Bronchial epithelial cell (primary cell): ENCODE measurements at regions not wholly inside any gene's neighbourhood (a gene's known extent, or its start where the extent isn't known, plus 50 kb on each side); places are given as distances from the start of the nearest gene placed in this dataset.
A peak's percentile ranks its signal among the peaks of the same experiment; 100 is the strongest.

ENCODE experiments used
- DNase-seq: peaks from one replicate; pipeline ENCODE4 v3.0.0-alpha.2; 2010; ENCODE audit warnings: low read depth
- FAIRE-seq: peaks from 2 replicates; lab custom pipeline; 2011; peaks lifted over from hg19 to GRCh38; lab: Jason Lieb, UNC
- H3K27me3 ChIP-seq: 2 replicates; pipeline ENCODE4 v1.5.1; 2011; ENCODE audit warnings: low read length; ENCODE audit not compliant: control insufficient read depth, insufficient read depth
- H3K36me3 ChIP-seq: 2 replicates; pipeline ENCODE4 v1.5.1; 2011; ENCODE audit warnings: low read length; ENCODE audit not compliant: control insufficient read depth, insufficient read depth
- H3K4me3 ChIP-seq: 2 replicates; pipeline ENCODE4 v1.5.1; 2011; ENCODE audit warnings: mild to moderate bottlenecking, low read depth, low read length, control low read depth
- TF ChIP-seq, protein P1 (sequence below): IDR thresholded peaks from 2 replicates; pipeline ENCODE4 v1.5.1; 2011; ENCODE audit warnings: mild to moderate bottlenecking, moderate library complexity, low read length, control low read depth, inconsistent platforms; ENCODE audit not compliant: insufficient read depth, severe bottlenecking

DNA sequence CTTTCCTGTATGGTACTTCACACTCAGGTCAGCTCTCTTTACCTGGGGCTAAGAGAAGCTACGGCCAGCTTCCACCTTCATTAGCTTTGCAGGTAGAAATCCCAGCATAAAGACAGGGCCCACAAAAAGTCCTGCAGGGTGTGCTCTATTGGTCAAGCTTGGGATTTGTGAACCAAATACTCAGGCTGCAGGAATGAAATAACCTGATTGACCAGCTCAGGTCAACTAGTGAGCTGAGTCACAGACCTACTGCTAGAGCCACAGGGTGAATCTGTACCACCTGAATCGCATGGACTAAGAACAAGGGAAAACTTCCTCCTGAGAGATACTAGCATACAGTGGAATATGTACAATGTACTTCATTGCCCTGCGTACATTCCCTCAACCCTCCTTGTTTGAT, 172.2 kb downstream of the HHIP start:
- Histone ChIP-seq H3K27me3 (no peaks in the 10 kb centered on the region), H3K4me3 (no peak overlapping the region), H3K36me3 (no peaks in the 10 kb centered on the region)
- TF ChIP-seq, protein P1, sequence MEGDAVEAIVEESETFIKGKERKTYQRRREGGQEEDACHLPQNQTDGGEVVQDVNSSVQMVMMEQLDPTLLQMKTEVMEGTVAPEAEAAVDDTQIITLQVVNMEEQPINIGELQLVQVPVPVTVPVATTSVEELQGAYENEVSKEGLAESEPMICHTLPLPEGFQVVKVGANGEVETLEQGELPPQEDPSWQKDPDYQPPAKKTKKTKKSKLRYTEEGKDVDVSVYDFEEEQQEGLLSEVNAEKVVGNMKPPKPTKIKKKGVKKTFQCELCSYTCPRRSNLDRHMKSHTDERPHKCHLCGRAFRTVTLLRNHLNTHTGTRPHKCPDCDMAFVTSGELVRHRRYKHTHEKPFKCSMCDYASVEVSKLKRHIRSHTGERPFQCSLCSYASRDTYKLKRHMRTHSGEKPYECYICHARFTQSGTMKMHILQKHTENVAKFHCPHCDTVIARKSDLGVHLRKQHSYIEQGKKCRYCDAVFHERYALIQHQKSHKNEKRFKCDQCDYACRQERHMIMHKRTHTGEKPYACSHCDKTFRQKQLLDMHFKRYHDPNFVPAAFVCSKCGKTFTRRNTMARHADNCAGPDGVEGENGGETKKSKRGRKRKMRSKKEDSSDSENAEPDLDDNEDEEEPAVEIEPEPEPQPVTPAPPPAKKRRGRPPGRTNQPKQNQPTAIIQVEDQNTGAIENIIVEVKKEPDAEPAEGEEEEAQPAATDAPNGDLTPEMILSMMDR, result no peak
- DNase-seq, result peak; percentile 22
- no peak for FAIRE-seq

DNA sequence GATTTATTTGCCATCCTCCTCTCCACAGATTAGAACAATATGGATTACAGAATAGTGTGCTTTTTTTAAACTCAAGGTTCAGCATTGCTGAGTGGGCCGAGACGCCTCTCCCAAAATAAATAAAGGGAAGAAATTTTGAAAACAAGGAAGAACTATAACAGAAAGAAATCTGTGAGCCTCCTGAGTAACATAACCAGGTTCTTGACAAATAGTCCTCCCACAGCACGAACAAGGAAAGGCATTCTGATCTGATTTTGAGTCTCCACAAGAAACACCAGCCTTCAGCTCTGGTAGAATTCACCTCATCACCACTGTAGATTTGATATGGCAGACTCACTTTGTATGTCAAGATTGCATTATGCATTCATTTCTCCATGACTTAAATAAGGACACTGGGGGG, 173.6 kb downstream of the HHIP start:
- H3K4me3 ChIP-seq, result no peak overlapping the region
- H3K27me3 ChIP-seq, result no peaks in the 10 kb centered on the region
- TF ChIP-seq, protein P1, result no peak
- H3K36me3 ChIP-seq, result no peaks in the 10 kb centered on the region
- no peak for FAIRE-seq
- no peak for DNase-seq

DNA sequence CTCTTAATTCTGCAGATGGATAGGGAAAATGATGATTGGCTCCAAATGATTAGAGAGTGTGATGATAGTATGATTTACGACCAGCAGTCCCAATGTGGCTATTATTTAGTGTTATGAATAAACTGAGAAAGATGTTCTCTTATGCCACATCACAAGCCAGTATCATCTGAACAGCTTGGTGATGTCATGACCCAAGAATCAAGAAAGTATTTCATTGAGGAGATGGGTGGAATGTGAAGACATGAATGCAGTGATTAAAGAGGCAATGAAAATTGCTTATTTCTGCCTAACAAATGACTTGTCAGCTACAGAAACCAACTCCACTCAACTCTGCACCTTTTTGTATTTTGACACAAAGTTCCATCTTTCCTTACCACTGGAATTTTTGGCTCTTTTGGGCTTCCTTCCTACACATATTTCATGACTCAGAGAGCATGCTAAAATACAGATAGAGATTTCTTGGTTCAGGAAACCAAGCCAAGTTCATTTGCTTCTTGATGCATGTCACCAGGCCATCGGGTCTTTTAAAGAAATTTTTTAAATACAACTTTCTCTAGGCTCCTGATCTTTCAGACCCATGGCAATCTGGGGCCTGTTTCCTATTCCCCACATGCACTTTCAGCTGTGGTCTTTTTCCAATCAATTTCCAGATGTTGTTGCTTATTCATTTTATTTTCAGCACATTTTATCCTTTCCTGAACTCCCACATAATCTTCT, 174.2 kb downstream of the HHIP start:
- TF ChIP-seq, protein P1, result no peak
- DNase-seq, result no peak
- Histone ChIP-seq H3K36me3 (no peaks in the 10 kb centered on the region), H3K4me3 (no peak overlapping the region), H3K27me3 (no peaks in the 10 kb centered on the region)
- no peak for FAIRE-seq

DNA sequence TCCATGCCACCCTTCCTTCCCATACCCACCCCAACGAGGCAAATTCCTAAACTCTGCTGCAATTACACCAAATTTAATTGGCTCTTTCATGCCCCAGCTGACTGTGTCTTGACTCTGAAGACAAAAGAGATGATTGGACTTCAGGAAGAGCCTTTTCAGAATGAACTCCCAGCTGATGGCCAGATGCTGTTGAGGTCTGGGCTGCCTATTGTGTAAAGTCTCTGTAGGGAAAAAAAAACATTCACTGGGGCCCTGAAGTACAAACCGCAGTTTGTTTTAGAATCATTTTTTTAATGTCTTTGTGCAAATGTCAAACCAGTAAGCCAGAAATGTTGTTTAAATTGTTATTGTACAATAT, 174.8 kb downstream of the HHIP start:
- TF ChIP-seq, protein P1, result no peak
- DNase-seq (no peak), FAIRE-seq (no peak)
- H3K27me3 ChIP-seq, result no peaks in the 10 kb centered on the region
- no peaks in the 10 kb centered on the region for H3K36me3 ChIP-seq
- no peak overlapping the region for H3K4me3 ChIP-seq

DNA sequence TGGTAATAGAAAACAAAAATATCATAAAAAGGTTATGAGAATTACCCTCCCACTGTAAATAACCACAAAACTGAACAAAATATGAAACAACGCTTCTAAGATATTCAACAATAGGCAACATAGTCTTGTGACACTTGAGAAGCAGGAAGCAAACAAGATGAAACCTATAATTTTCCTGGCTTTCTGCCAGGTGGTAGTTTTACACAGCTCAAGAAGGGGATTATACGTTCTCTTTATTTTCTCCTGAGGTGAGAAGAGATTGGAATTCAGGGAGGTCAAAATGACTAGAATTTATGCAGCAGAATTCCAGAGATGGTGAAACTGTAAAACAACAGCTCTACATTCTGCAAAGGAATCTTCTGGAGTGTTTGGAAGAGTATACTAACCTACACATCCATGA, 186.0 kb downstream of the HHIP start:
- FAIRE-seq, result no peak
- H3K4me3 ChIP-seq, result no peak overlapping the region
- no peaks in the 10 kb centered on the region for H3K36me3 ChIP-seq
- DNase-seq, result peak; percentile 38
- TF ChIP-seq, protein P1, result no peak
- no peaks in the 10 kb centered on the region for H3K27me3 ChIP-seq

DNA sequence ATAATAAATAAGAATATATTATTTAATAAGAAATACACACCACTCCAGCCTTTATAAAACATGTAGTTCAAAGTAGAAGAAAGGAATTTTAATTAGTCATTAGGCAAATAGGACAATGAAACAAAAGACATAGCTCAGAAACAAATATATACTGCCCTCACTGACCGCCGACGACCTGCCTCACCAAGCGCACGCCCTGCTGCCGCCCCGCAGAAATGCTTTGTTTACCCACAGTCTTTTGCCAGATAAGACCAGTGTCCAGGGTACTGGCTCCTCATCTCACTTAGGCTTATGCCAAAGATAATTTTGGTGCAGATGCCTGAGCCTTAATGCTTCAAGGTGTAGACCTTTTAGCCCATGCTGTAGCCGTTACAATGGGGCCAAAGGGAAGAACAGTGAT, 199.5 kb downstream of the HHIP start:
- no peaks in the 10 kb centered on the region for H3K36me3 ChIP-seq
- H3K27me3 ChIP-seq, result no peaks in the 10 kb centered on the region
- no peak for DNase-seq
- H3K4me3 ChIP-seq, result no peak overlapping the region
- TF ChIP-seq, protein P1, result no peak
- FAIRE-seq, result no peak
